Kidney glomerular epithelial cell (primary cell): ENCODE measurements at regions not wholly inside any gene's neighbourhood (a gene's known extent, or its start where the extent isn't known, plus 50 kb on each side); places are given as distances from the start of the nearest gene placed in this dataset.
A peak's percentile ranks its signal among the peaks of the same experiment; 100 is the strongest.

Source experiments
- DNase-seq: peaks from one replicate; lab custom pipeline; 2025; lab: John Stamatoyannopoulos, UW

- no peak for DNase-seq
These were observed 126.2 kb downstream of the TMEM18 start for GRCh38 chr2:550860-551567.

- DNase-seq, result no peak
These were observed 131.2 kb downstream of the TMEM18 start for GRCh38 chr2:545711-546650.

GRCh38 chr2:545228-545627 is 132.0 kb downstream of the TMEM18 start:
- no peak for DNase-seq

- DNase-seq, result no peak
These were observed 138.6 kb downstream of the TMEM18 start for GRCh38 chr2:538646-539045.

GRCh38 chr2:535222-535621 is 142.0 kb downstream of the TMEM18 start:
- DNase-seq, result no peak

- DNase-seq, result no peak
These were observed 147.4 kb downstream of the TMEM18 start for GRCh38 chr2:529852-530251.

GRCh38 chr2:529424-529823 is 147.8 kb downstream of the TMEM18 start:
- peak; percentile 52 for DNase-seq

- no peak for DNase-seq
These were observed 149.6 kb downstream of the TMEM18 start for GRCh38 chr2:527581-527980.

GRCh38 chr2:526918-527317 is 150.3 kb downstream of the TMEM18 start:
- DNase-seq, result no peak

GRCh38 chr2:525611-526010 is 151.6 kb downstream of the TMEM18 start:
- DNase-seq, result no peak

GRCh38 chr2:525021-525420 is 152.2 kb downstream of the TMEM18 start:
- DNase-seq, result no peak

GRCh38 chr2:524442-524841 is 152.8 kb downstream of the TMEM18 start:
- DNase-seq, result peak; percentile 70

GRCh38 chr2:523698-524270 is 153.4 kb downstream of the TMEM18 start:
- DNase-seq, result no peak

GRCh38 chr2:522776-523175 is 154.4 kb downstream of the TMEM18 start:
- DNase-seq, result no peak

GRCh38 chr2:521853-522530 is 155.2 kb downstream of the TMEM18 start:
- DNase-seq, result no peak

GRCh38 chr2:520663-521340 is 156.4 kb downstream of the TMEM18 start:
- no peak for DNase-seq

- no peak for DNase-seq
These were observed 160.3 kb downstream of the TMEM18 start for GRCh38 chr2:516944-517343.

- DNase-seq, result no peak
These were observed 161.1 kb downstream of the TMEM18 start for GRCh38 chr2:516131-516530.

- DNase-seq, result no peak
These were observed 161.6 kb downstream of the TMEM18 start for GRCh38 chr2:515441-516127.

GRCh38 chr2:513981-514706 is 163.1 kb downstream of the TMEM18 start:
- no peak for DNase-seq
